ENCODE measurements at regions not wholly inside any gene's neighbourhood (a gene's known extent, or its start where the extent isn't known, plus 50 kb on each side); places are given as distances from the start of the nearest gene placed in this dataset.
A peak's percentile ranks its signal among the peaks of the same experiment; 100 is the strongest.

- H3K4me3 ChIP-seq (replicated peaks; ENCODE audit: low read depth, low read length), result no peak overlapping the region
- no peak for TF ChIP-seq CTCF (IDR thresholded peaks at IDR 0.05; ENCODE audit: low read length, missing control alignments)
- DNase-seq (ENCODE audit: low read depth), result no peak
These were observed 236.9 kb downstream of the SCG2 start for GRCh38 chr2:223365158-223365679.

GRCh38 chr2:223366566-223366965, 235.6 kb downstream of the SCG2 start:
- no peak for TF ChIP-seq CTCF (IDR thresholded peaks at IDR 0.05; ENCODE audit: low read length, missing control alignments)
- no peak overlapping the region for H3K4me3 ChIP-seq (replicated peaks; ENCODE audit: low read depth, low read length)
- DNase-seq (ENCODE audit: low read depth), result no peak

GRCh38 chr2:223368481-223368880, 233.7 kb downstream of the SCG2 start:
- H3K4me3 ChIP-seq (replicated peaks; ENCODE audit: low read depth, low read length), result no peak overlapping the region
- no peak for TF ChIP-seq CTCF (IDR thresholded peaks at IDR 0.05; ENCODE audit: low read length, missing control alignments)
- DNase-seq (ENCODE audit: low read depth), result no peak

- DNase-seq (ENCODE audit: low read depth), result no peak
- no peak overlapping the region for H3K4me3 ChIP-seq (replicated peaks; ENCODE audit: low read depth, low read length)
- no peak for TF ChIP-seq CTCF (IDR thresholded peaks at IDR 0.05; ENCODE audit: low read length, missing control alignments)
These were observed 232.3 kb downstream of the SCG2 start for GRCh38 chr2:223369889-223370288.

GRCh38 chr2:223383315-223383714, 218.8 kb downstream of the SCG2 start:
- H3K4me3 ChIP-seq (replicated peaks; ENCODE audit: low read depth, low read length), result no peak overlapping the region
- TF ChIP-seq CTCF (IDR thresholded peaks at IDR 0.05; ENCODE audit: low read length, missing control alignments), result no peak
- DNase-seq (ENCODE audit: low read depth), result peak; percentile 35

GRCh38 chr2:223386189-223386588, 216.0 kb downstream of the SCG2 start:
- TF ChIP-seq CTCF (IDR thresholded peaks at IDR 0.05; ENCODE audit: low read length, missing control alignments), result no peak
- no peak overlapping the region for H3K4me3 ChIP-seq (replicated peaks; ENCODE audit: low read depth, low read length)
- no peak for DNase-seq (ENCODE audit: low read depth)

- no peak for DNase-seq (ENCODE audit: low read depth)
- TF ChIP-seq CTCF (IDR thresholded peaks at IDR 0.05; ENCODE audit: low read length, missing control alignments), result no peak
- no peak overlapping the region for H3K4me3 ChIP-seq (replicated peaks; ENCODE audit: low read depth, low read length)
These were observed 215.2 kb downstream of the SCG2 start for GRCh38 chr2:223386984-223387383.
